ENCODE measurements at regions not wholly inside any gene's neighbourhood (a gene's known extent, or its start where the extent isn't known, plus 50 kb on each side); places are given as distances from the start of the nearest gene placed in this dataset.
A peak's percentile ranks its signal among the peaks of the same experiment; 100 is the strongest.
"Not testable (repeated sequence)": the region's sequence is repeated elsewhere in the genome, so short reads cannot be mapped to it uniquely, and the experiment has no call there.

- no peak for DNase-seq (ENCODE audit: low read depth)
These were observed 637.5 kb upstream of the SLIT2 start for GRCh38 chr4:19614171-19614570.

- DNase-seq (ENCODE audit: low read depth): no peak
These were observed 655.4 kb upstream of the SLIT2 start for GRCh38 chr4:19596342-19596741.

DNA sequence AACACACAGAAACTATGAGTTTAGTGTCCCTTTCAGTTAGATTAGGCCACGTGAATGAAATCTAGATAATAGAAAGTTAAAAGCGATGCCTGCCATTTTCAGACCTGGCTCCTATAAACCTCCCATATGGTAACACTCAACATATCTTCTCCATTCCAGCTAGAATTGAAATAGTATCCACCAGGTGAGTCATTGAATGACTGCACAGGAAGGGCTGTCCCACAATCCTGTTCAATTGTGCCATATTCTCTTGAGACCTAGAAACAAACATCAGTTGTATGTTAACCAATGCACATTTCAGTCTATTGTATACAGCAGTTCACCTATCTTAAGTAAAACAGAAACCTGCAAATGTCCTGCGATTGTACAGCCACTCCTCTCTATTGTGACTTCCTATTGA is 659.3 kb upstream of the SLIT2 start:
- peak; percentile 50 for DNase-seq (ENCODE audit: low read depth)

GRCh38 chr4:19583827-19584569 is 667.7 kb upstream of the SLIT2 start:
- no peak for DNase-seq (ENCODE audit: low read depth)

- DNase-seq (ENCODE audit: low read depth): no peak
These were observed 671.6 kb upstream of the SLIT2 start for GRCh38 chr4:19580095-19580494.

DNA sequence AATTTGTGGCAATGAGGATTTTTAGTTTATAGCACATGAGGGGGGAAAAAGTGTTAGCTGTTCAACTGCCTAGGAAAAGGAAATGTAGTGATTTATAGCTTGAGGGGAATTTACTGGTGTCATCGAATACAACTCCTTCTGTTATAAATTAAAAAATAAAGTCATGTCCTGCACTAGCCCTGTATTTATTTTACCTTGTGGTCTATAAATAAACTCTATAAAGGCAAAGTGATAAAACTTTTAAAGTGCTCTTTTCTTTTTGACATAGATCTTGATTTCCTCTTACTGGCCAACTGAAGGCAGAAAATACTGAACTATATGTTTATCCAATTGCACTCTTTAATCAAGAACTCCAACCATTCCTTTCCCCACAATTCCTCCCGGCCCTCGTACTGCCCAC is 672.1 kb upstream of the SLIT2 start:
- DNase-seq (ENCODE audit: low read depth): no peak

DNA sequence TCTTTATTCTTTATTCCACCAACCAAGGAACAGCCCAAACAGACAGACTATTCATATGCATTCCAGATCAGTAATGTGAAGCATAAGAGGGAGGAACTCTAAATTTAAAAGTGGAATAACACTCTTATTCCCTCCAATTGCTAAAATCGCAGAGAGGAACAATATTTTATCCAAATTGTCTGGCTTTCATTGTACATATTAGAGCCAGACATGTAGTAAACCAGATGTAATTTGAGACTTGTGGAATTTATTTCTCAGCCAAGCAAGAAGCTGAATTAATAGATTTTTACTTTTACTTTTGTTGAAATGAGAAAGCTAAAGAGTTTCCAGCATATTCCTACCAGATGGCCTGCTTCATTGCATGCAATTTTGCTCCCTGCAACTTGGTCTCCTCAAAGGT is 674.6 kb upstream of the SLIT2 start:
- DNase-seq (ENCODE audit: low read depth): no peak

- peak; percentile 6 for DNase-seq (ENCODE audit: low read depth)
These were observed 675.8 kb upstream of the SLIT2 start for GRCh38 chr4:19575924-19576323.

- DNase-seq (ENCODE audit: low read depth): no peak
These were observed 685.7 kb upstream of the SLIT2 start for GRCh38 chr4:19566041-19566440.

GRCh38 chr4:19562456-19562855 is 689.2 kb upstream of the SLIT2 start:
- DNase-seq (ENCODE audit: low read depth): no peak

- DNase-seq (ENCODE audit: low read depth): peak; percentile 34
These were observed 694.5 kb upstream of the SLIT2 start for GRCh38 chr4:19557161-19557560.

DNA sequence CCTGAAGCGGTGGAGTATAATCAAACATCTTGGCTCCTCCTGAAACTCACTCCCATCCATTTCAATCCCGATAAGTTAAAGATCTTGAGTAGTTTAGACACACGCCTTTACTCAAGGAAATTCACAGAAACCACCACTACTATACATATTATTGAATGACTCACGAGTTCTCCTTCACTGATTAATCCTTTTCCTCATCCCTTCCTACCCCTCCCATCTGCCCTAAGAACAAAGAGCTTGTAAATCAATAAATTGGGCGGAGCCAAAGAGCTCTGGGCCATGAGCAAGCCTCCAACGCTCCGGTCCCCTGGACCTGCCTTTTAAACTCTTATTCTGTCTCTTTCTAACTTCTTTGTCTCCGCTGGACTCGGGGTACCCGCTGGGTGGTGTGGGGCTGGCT is 695.4 kb upstream of the SLIT2 start:
- not testable (repeated sequence) for DNase-seq (ENCODE audit: low read depth)

- no peak for DNase-seq (ENCODE audit: low read depth)
These were observed 704.2 kb upstream of the SLIT2 start for GRCh38 chr4:19547463-19547862.

GRCh38 chr4:19544446-19545125 is 707.1 kb upstream of the SLIT2 start:
- DNase-seq (ENCODE audit: low read depth): no peak

DNA sequence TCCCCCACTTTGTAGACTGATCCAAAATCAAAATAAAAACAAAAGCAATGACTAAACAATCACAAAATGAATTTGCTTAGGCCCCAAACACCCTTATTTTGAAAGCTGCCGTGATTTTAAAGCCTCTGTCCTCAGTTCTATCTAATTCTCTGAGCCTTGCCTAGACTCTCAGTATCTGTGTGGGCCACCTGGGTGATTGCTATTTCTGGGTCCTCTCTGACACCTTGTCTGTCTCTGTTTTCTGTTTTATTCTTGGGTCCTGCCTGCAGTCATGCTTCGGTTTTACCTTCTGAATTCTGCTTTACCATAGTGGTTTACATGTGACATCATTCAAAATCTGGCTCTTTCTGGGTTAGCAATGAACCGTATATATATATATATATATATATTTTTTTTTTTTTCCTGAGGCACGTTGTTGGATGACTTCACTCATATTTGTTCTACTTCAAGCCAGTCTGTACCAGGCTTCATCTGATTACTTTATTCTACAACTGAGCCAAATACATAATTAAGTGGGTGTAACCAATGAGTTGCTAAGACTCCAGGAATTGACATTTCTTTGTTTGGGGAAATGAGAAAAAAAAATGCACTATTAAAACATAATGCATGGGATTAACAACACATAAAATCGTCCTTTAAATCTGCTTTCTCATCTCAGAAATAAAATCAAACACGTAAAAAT is 710.7 kb upstream of the SLIT2 start:
- DNase-seq (ENCODE audit: low read depth): no peak

GRCh38 chr4:19539201-19539600 is 712.5 kb upstream of the SLIT2 start:
- no peak for DNase-seq (ENCODE audit: low read depth)

- no peak for DNase-seq (ENCODE audit: low read depth)
These were observed 717.5 kb upstream of the SLIT2 start for GRCh38 chr4:19534159-19534558.

GRCh38 chr4:19531906-19532848 is 719.5 kb upstream of the SLIT2 start:
- no peak for DNase-seq (ENCODE audit: low read depth)

DNA sequence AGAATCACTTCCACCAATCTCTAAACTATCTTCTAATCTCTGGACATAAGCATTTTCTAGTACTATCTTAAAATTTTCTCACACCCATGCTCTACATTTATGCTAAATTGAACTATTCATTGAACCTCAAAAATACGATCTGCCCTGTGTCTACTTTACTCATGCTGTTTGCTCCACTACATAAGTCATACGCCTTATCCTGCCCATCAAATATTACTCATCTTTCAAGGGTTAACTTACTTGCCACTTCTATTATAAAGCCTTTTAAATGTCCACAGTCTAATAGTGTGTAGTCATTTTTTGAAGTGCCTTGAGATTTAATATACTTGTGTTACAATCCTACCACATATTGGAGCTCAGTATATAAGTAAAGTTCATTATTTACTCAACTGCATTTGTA is 727.7 kb upstream of the SLIT2 start:
- peak; percentile 42 for DNase-seq (ENCODE audit: low read depth)

- DNase-seq (ENCODE audit: low read depth): no peak
These were observed 728.7 kb upstream of the SLIT2 start for GRCh38 chr4:19522966-19523365.

DNA sequence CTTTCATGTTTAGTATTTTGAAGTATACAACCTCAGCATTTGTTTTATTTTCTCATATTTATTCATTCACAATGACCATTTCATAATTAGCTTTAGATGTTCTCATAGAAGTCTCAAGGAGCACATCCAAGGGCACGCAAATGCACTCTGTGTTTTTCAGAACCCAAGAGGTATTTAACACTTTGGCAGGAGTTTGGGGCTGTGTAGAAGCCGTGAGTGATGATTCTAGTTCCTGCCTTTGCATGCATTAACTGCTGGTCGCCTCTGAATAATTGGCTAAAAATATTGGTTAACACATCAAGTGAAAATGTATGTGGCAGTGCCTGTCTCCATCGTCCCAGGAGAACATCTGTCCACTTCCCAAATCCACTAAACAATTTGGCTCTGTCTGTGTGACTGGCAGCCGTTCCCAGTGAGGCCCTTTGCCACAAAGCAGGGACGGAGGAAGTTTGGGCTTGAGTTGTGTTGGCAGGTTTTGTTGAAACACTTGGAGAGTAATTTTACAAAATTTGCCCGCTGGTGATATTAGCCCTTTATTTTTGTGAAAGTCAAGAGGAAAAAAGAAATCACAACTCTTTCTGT is 730.7 kb upstream of the SLIT2 start:
- DNase-seq (ENCODE audit: low read depth): no peak
